Adipocyte (in vitro differentiated cells): ENCODE measurements at regions not wholly inside any gene's neighbourhood (a gene's known extent, or its start where the extent isn't known, plus 50 kb on each side); places are given as distances from the start of the nearest gene placed in this dataset.

Experiments
- DNase-seq: peaks from one replicate; pipeline ENCODE4 v3.0.0-alpha.2; 2015; ENCODE audit warnings: low read depth
- H3K27me3 ChIP-seq: replicated peaks from 2 replicates; pipeline ENCODE4 v1.7.0; 2013; ENCODE audit warnings: mild to moderate bottlenecking, low read length, moderate library complexity; ENCODE audit not compliant: control insufficient read depth, insufficient read depth
- H3K36me3 ChIP-seq: 2 replicates; pipeline ENCODE4 v1.7.0; 2013; ENCODE audit warnings: low read length, mild to moderate bottlenecking, moderate library complexity; ENCODE audit not compliant: control insufficient read depth, insufficient read depth, severe bottlenecking
- H3K4me1 ChIP-seq: 2 replicates; pipeline ENCODE4 v1.7.0; 2013; ENCODE audit warnings: mild to moderate bottlenecking, low read length, moderate library complexity; ENCODE audit not compliant: control insufficient read depth, insufficient read depth
- H3K4me3 ChIP-seq: 2 replicates; pipeline ENCODE4 v1.7.0; 2013; ENCODE audit warnings: mild to moderate bottlenecking, low read length, moderate library complexity
- H3K9ac ChIP-seq: 2 replicates; pipeline ENCODE4 v1.7.0; 2013; ENCODE audit warnings: mild to moderate bottlenecking, low read length, moderate library complexity
- H3K9me3 ChIP-seq: 2 replicates; pipeline ENCODE4 v1.7.0; 2013; ENCODE audit warnings: mild to moderate bottlenecking, low read length, moderate library complexity; ENCODE audit not compliant: control insufficient read depth

GRCh38 chr9:23162789-23163188, 663.3 kb downstream of the ELAVL2 start:
- H3K4me3 ChIP-seq: no peak overlapping the region

GRCh38 chr9:23171479-23171878, 654.6 kb downstream of the ELAVL2 start:
- Histone ChIP-seq H3K4me1 (no peaks in the 10 kb centered on the region), H3K36me3 (no peaks in the 10 kb centered on the region), H3K4me3 (no peak overlapping the region), H3K9me3 (peaks cover 5% of the 10 kb centered on the region), H3K27me3 (no peaks in the 10 kb centered on the region), H3K9ac (no peak overlapping the region)
- DNase-seq: no peak

More at GRCh38 chr9:23162789-23163188, 663.3 kb downstream of the ELAVL2 start:
- Histone ChIP-seq H3K9ac (no peak overlapping the region), H3K36me3 (no peaks in the 10 kb centered on the region), H3K9me3 (peaks cover 6% of the 10 kb centered on the region), H3K4me1 (no peaks in the 10 kb centered on the region), H3K27me3 (no peaks in the 10 kb centered on the region)
- DNase-seq: no peak

GRCh38 chr9:23172206-23172605, 653.8 kb downstream of the ELAVL2 start:
- Histone ChIP-seq H3K9me3 (peaks cover 5% of the 10 kb centered on the region), H3K4me3 (no peak overlapping the region), H3K4me1 (no peaks in the 10 kb centered on the region), H3K36me3 (no peaks in the 10 kb centered on the region), H3K27me3 (no peaks in the 10 kb centered on the region), H3K9ac (no peak overlapping the region)
- no peak for DNase-seq

- Histone ChIP-seq H3K36me3 (no peaks in the 10 kb centered on the region), H3K9me3 (peaks cover 5% of the 10 kb centered on the region), H3K4me1 (no peaks in the 10 kb centered on the region), H3K4me3 (no peak overlapping the region), H3K9ac (no peak overlapping the region), H3K27me3 (no peaks in the 10 kb centered on the region)
- DNase-seq: peak; percentile 10
Observed at GRCh38 chr9:23172979-23173637, 652.9 kb downstream of the ELAVL2 start.

- H3K27me3 ChIP-seq: no peaks in the 10 kb centered on the region
Observed at GRCh38 chr9:23194281-23194680, 631.8 kb downstream of the ELAVL2 start.

GRCh38 chr9:23215688-23216087, 610.4 kb downstream of the ELAVL2 start:
- H3K9me3 ChIP-seq: no peaks in the 10 kb centered on the region
- no peaks in the 10 kb centered on the region for H3K27me3 ChIP-seq
- no peak overlapping the region for H3K9ac ChIP-seq
- no peak overlapping the region for H3K4me3 ChIP-seq
- no peaks in the 10 kb centered on the region for H3K4me1 ChIP-seq
- no peak for DNase-seq
- H3K36me3 ChIP-seq: no peaks in the 10 kb centered on the region

More at GRCh38 chr9:23194281-23194680, 631.8 kb downstream of the ELAVL2 start:
- Histone ChIP-seq H3K9me3 (no peaks in the 10 kb centered on the region), H3K4me3 (no peak overlapping the region), H3K36me3 (no peaks in the 10 kb centered on the region), H3K9ac (no peak overlapping the region), H3K4me1 (no peaks in the 10 kb centered on the region)
- DNase-seq: no peak

GRCh38 chr9:23219471-23219870, 606.6 kb downstream of the ELAVL2 start:
- Histone ChIP-seq H3K9me3 (no peaks in the 10 kb centered on the region), H3K4me3 (no peak overlapping the region)
- DNase-seq: no peak

GRCh38 chr9:23220171-23220570, 605.9 kb downstream of the ELAVL2 start:
- no peak for DNase-seq
- H3K9me3 ChIP-seq: no peaks in the 10 kb centered on the region
- no peaks in the 10 kb centered on the region for H3K27me3 ChIP-seq
- H3K4me3 ChIP-seq: no peak overlapping the region
- no peak overlapping the region for H3K9ac ChIP-seq
- H3K4me1 ChIP-seq: no peaks in the 10 kb centered on the region
- H3K36me3 ChIP-seq: no peaks in the 10 kb centered on the region

More at GRCh38 chr9:23219471-23219870, 606.6 kb downstream of the ELAVL2 start:
- Histone ChIP-seq H3K27me3 (no peaks in the 10 kb centered on the region), H3K4me1 (no peaks in the 10 kb centered on the region), H3K36me3 (no peaks in the 10 kb centered on the region), H3K9ac (no peak overlapping the region)

- no peaks in the 10 kb centered on the region for H3K36me3 ChIP-seq
- no peaks in the 10 kb centered on the region for H3K9me3 ChIP-seq
- DNase-seq: no peak
- H3K4me1 ChIP-seq: no peaks in the 10 kb centered on the region
- no peak overlapping the region for H3K9ac ChIP-seq
- no peak overlapping the region for H3K4me3 ChIP-seq
- no peaks in the 10 kb centered on the region for H3K27me3 ChIP-seq
Observed at GRCh38 chr9:23220957-23221356, 605.1 kb downstream of the ELAVL2 start.

- no peak for DNase-seq
- no peaks in the 10 kb centered on the region for H3K36me3 ChIP-seq
- H3K9ac ChIP-seq: no peak overlapping the region
- no peaks in the 10 kb centered on the region for H3K27me3 ChIP-seq
- no peaks in the 10 kb centered on the region for H3K9me3 ChIP-seq
- no peaks in the 10 kb centered on the region for H3K4me1 ChIP-seq
- no peak overlapping the region for H3K4me3 ChIP-seq
Observed at GRCh38 chr9:23229890-23230317, 596.1 kb downstream of the ELAVL2 start.

GRCh38 chr9:23232831-23233230, 593.2 kb downstream of the ELAVL2 start:
- Histone ChIP-seq H3K4me1 (no peaks in the 10 kb centered on the region), H3K27me3 (no peaks in the 10 kb centered on the region), H3K9me3 (no peaks in the 10 kb centered on the region), H3K9ac (no peak overlapping the region), H3K4me3 (no peak overlapping the region), H3K36me3 (no peaks in the 10 kb centered on the region)
- no peak for DNase-seq

- Histone ChIP-seq H3K4me3 (no peak overlapping the region), H3K27me3 (no peaks in the 10 kb centered on the region), H3K4me1 (no peaks in the 10 kb centered on the region), H3K9me3 (peaks cover 11% of the 10 kb centered on the region), H3K36me3 (no peaks in the 10 kb centered on the region), H3K9ac (no peak overlapping the region)
- no peak for DNase-seq
Observed at GRCh38 chr9:23243523-23243922, 582.5 kb downstream of the ELAVL2 start.
